ENCODE measurements at regions not wholly inside any gene's neighbourhood (a gene's known extent, or its start where the extent isn't known, plus 50 kb on each side); places are given as distances from the start of the nearest gene placed in this dataset.
"Not testable (repeated sequence)": the region's sequence is repeated elsewhere in the genome, so short reads cannot be mapped to it uniquely, and the experiment has no call there.

GRCh38 chr13:34179481-34179880, 361.5 kb downstream of the RFC3 start:
- no peaks in the 10 kb centered on the region for H3K9me3 Mint-ChIP-seq
- no peak for ATAC-seq (replicated peaks)
- H3K27ac Mint-ChIP-seq: no peak overlapping the region
- H3K4me3 Mint-ChIP-seq: no peak overlapping the region
- no peaks in the 10 kb centered on the region for H3K36me3 Mint-ChIP-seq
- H3K27me3 Mint-ChIP-seq: no peaks in the 10 kb centered on the region
- H3K4me1 Mint-ChIP-seq: no peaks in the 10 kb centered on the region
- no peak for DNase-seq

- DNase-seq: no peak
- ATAC-seq (replicated peaks): no peak
- no peaks in the 10 kb centered on the region for H3K27me3 Mint-ChIP-seq
- no peak overlapping the region for H3K4me3 Mint-ChIP-seq
- H3K9me3 Mint-ChIP-seq: no peaks in the 10 kb centered on the region
- no peaks in the 10 kb centered on the region for H3K4me1 Mint-ChIP-seq
- H3K27ac Mint-ChIP-seq: no peak overlapping the region
- no peaks in the 10 kb centered on the region for H3K36me3 Mint-ChIP-seq
These were observed 362.0 kb downstream of the RFC3 start for GRCh38 chr13:34179927-34180326.

DNA sequence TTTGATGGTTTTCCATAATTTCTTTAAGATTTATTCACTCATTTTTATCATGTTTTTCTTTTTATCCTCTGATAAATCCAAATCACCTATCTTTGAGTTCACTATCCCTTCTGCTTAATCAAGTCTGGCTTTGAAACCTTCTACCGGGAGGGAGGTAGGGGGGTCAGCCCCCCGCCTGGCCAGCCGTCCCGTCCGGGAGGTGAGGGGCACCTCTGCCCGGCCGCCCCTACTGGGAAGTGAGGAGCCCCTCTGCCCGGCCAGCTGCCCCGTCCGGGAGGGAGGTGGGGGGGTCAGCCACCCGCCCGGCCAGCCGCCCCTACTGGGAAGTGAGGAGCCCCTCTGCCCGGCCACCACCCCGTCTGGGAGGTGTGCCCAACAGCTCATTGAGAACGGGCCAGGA, 363.3 kb downstream of the RFC3 start:
- not testable (repeated sequence) for H3K4me3 Mint-ChIP-seq; H3K36me3 Mint-ChIP-seq; H3K27me3 Mint-ChIP-seq; H3K9me3 Mint-ChIP-seq; DNase-seq; ATAC-seq (replicated peaks); H3K4me1 Mint-ChIP-seq; H3K27ac Mint-ChIP-seq

DNA sequence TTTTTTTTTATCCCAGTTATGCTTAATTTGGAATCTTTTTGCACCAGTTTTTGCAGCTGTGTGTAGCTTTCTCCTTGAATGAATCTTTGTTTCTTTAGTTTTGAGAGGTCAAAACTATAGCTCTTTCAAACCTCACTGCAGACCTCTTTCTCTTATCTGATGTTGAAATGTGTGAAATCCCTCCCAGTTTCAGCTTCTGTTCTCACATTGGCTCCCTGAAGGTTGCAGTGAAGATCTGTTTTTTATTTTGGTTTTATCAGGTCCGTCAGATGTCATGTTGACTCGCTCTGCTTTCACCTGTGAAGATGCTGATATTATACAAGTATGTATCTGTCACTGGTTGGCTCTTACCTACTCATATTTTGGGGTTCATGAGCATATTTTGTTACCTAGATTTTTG, 372.0 kb downstream of the RFC3 start:
- Mint-ChIP-seq H3K27me3 (peaks cover 0 to 3% of the 10 kb centered on the region in 2 donors), H3K36me3 (no peaks in the 10 kb centered on the region), H3K9me3 (peaks cover 5 to 7% of the 10 kb centered on the region in 2 donors), H3K4me3 (no peak overlapping the region), H3K4me1 (no peaks in the 10 kb centered on the region), H3K27ac (no peak overlapping the region)
- ATAC-seq (replicated peaks) (no peak), DNase-seq (no peak)

- DNase-seq: no peak
- Mint-ChIP-seq H3K4me3 (no peak overlapping the region), H3K9me3 (peaks cover 0 to 1% of the 10 kb centered on the region in 2 donors), H3K27me3 (no peaks in the 10 kb centered on the region), H3K4me1 (no peaks in the 10 kb centered on the region), H3K36me3 (no peaks in the 10 kb centered on the region), H3K27ac (no peak overlapping the region)
- no peak for ATAC-seq (replicated peaks)
These were observed 383.3 kb downstream of the RFC3 start for GRCh38 chr13:34201050-34201913.

DNA sequence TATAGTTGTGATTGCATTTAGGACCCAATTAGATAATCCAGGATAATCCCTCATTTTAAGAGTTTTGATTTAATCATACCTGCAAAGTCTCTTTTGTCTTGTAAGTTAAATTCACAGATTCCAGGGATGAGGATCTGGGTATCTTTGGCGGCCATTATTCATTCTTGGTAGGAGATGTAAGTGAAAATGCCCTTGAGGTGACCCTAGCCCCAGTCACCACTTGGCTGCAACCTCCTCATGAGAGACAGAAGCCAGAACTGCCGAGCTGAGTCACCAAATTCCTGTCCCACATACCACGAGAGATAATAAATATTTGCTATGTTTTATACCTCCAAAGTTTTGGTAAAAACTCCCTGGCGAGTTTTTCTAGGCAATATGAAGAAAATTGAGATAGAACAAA, 389.4 kb downstream of the RFC3 start:
- no peak overlapping the region for H3K4me3 Mint-ChIP-seq
- DNase-seq (no peak), ATAC-seq (replicated peaks) (no peak)
- no peak overlapping the region for H3K27ac Mint-ChIP-seq
- H3K9me3 Mint-ChIP-seq: no peaks in the 10 kb centered on the region
- no peaks in the 10 kb centered on the region for H3K36me3 Mint-ChIP-seq
- peaks cover 0 to 7% of the 10 kb centered on the region in 2 donors for H3K27me3 Mint-ChIP-seq
- no peaks in the 10 kb centered on the region for H3K4me1 Mint-ChIP-seq

- Mint-ChIP-seq H3K36me3 (no peaks in the 10 kb centered on the region), H3K27ac (no peak overlapping the region), H3K4me3 (no peak overlapping the region), H3K27me3 (peaks cover 0 to 7% of the 10 kb centered on the region in 2 donors), H3K4me1 (no peaks in the 10 kb centered on the region), H3K9me3 (no peaks in the 10 kb centered on the region)
- DNase-seq (no peak), ATAC-seq (replicated peaks) (no peak)
These were observed 389.9 kb downstream of the RFC3 start for GRCh38 chr13:34207872-34208271.

DNA sequence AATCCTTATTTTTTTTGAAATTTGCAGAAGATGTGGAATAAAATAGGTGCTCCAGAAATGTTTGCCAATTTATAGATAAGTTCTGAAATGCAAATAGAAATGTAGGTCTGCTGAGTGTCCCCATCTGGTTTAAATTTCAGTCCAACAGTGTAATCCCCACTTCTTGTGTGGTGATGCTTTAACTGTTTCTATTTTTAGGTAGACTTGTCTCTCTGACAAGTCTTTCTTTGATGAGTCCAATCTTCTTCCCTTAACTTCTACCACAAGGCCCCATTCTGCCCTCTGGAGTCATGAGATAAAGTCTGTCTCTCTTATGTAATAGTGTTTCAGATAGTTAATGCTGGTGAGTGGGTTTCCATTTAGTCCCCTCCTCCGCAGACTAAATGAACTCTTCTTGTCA, 390.4 kb downstream of the RFC3 start:
- no peaks in the 10 kb centered on the region for H3K36me3 Mint-ChIP-seq

DNA sequence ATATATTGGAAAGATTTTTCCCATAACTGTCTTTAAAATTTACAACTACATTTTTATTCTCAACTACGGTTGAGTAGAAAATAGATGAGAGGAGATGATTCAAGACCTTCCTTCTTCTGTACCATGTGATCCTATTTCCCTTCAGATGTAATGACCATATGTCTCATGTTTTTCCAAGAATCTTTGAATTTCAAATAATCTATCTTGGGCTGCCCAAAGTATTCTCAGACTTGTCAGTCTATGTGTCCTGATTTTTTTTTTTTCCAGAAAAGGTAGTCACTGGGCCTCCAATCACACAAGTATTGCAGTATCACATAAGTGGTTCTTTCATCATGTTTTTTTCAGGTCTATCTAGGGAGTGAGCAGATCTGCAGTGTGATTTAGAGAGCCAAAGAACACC, 392.4 kb downstream of the RFC3 start:
- ATAC-seq (replicated peaks): no peak

More for the DNA sequence above, 390.4 kb downstream of the RFC3 start:
- ATAC-seq (replicated peaks): no peak
- Mint-ChIP-seq H3K27ac (no peak overlapping the region), H3K27me3 (peaks cover 0 to 7% of the 10 kb centered on the region in 2 donors), H3K4me1 (no peaks in the 10 kb centered on the region), H3K9me3 (no peaks in the 10 kb centered on the region), H3K4me3 (no peak overlapping the region)
- DNase-seq: no peak

DNA sequence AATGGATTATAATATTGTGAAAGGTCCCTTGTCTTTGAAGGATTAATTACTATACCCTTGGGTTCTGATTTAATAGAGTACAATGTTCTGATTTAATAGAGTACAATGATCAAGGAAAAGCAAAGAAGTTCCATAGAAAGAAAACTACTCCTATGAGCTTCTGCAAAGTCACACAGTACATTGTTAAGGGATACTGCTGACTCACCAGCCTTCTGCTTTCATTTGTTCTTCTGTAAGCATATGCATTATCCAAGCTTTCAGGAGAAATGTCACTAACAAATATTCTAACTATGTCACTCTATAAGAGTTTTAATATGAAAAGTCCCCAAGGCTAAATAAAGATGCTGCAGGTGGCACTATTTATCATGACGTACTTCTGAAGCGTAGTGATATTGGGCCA, 396.7 kb downstream of the RFC3 start:
- H3K27me3 Mint-ChIP-seq: peaks cover 0 to 3% of the 10 kb centered on the region in 2 donors
- no peak overlapping the region for H3K27ac Mint-ChIP-seq
- H3K4me3 Mint-ChIP-seq: no peak overlapping the region
- no peaks in the 10 kb centered on the region for H3K9me3 Mint-ChIP-seq
- ATAC-seq (replicated peaks) (no peak), DNase-seq (no peak)
- no peaks in the 10 kb centered on the region for H3K4me1 Mint-ChIP-seq
- H3K36me3 Mint-ChIP-seq: no peaks in the 10 kb centered on the region

More for the DNA sequence above, 392.4 kb downstream of the RFC3 start:
- no peak for DNase-seq
- no peak overlapping the region for H3K4me3 Mint-ChIP-seq
- H3K9me3 Mint-ChIP-seq: no peaks in the 10 kb centered on the region
- H3K4me1 Mint-ChIP-seq: no peaks in the 10 kb centered on the region
- no peak overlapping the region for H3K27ac Mint-ChIP-seq
- H3K27me3 Mint-ChIP-seq: peaks cover 0 to 7% of the 10 kb centered on the region in 2 donors
- H3K36me3 Mint-ChIP-seq: no peaks in the 10 kb centered on the region

DNA sequence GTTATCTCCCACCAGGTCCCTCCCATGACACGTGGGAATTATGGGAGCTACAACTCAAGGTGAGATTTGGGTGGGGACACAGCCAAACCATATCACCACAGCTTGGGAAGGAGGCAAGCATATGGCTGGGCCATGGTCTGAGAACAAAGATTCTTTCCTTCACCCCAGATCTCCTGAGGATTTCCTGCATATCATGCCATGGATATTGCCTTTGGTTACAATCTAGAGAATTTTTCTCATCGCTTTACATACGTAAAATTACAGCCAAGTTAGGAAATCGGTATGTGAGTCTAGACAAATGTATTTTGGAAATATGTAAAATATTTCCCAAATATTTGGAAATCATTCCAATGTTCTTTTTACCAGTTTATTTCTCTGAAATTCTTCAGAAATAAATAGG, 398.3 kb downstream of the RFC3 start:
- Mint-ChIP-seq H3K36me3 (no peaks in the 10 kb centered on the region), H3K27me3 (no peaks in the 10 kb centered on the region), H3K9me3 (no peaks in the 10 kb centered on the region), H3K4me1 (no peaks in the 10 kb centered on the region), H3K27ac (no peak overlapping the region), H3K4me3 (no peak overlapping the region)
- ATAC-seq (replicated peaks) (no peak), DNase-seq (no peak)

DNA sequence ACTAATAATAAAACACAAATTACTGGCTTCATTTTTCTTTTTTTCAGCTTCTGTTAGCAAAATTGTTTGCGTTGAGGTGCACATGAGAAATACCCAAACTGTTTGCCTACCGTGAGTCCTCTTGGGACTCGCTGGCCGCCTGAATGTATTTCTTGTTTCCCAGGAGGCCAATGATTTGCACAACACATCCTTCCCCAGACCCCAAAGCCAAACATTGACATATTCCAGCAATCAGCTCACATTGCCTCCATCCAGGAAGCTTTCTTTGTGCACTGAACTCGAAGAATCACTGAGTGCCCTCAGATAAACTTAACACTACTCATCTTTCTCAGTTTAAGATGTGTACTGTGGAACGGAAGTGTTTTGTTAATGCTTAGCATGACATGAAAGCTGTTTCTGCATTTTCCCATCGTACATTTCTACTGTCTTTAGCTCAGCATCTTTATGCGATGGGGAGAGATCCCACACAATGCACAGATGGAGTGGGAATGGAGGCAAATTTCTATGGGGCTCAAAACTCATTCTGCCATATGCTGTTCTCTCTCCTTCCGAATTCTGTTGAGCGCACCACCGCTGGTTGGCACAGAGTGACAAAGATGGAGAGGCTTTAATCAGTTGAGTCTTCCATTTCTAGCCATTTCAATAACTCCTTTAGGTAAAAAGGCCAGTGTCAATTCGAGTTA, 399.5 kb downstream of the RFC3 start:
- Mint-ChIP-seq H3K4me1 (no peaks in the 10 kb centered on the region), H3K27ac (no peak overlapping the region), H3K4me3 (no peak overlapping the region), H3K36me3 (no peaks in the 10 kb centered on the region), H3K27me3 (no peaks in the 10 kb centered on the region), H3K9me3 (no peaks in the 10 kb centered on the region)
- no peak for ATAC-seq (replicated peaks)
- DNase-seq: no peak

DNA sequence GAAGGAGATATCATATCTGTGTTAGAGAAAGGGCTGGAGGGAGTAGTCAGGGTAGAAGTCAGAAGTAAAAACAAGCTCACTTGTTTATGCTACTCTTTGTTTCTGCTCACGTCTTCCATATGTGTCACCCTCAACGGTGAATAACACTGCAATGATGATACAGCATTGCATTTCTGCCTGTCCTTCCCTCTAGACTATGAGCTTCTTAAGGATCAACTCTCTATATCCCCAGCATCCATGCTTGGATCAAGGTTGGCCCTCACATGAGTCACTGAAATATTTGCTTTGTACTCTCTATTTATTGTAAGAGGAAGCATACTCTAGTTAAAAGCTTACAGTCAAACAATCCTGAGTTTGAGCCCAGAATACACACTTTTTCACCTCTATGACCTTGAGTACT, 406.0 kb downstream of the RFC3 start:
- no peak overlapping the region for H3K4me3 Mint-ChIP-seq
- H3K36me3 Mint-ChIP-seq: no peaks in the 10 kb centered on the region
- DNase-seq (no peak), ATAC-seq (replicated peaks) (no peak)
- H3K9me3 Mint-ChIP-seq: peaks cover 3 to 7% of the 10 kb centered on the region in 2 donors
- H3K4me1 Mint-ChIP-seq: no peaks in the 10 kb centered on the region
- no peaks in the 10 kb centered on the region for H3K27me3 Mint-ChIP-seq
- no peak overlapping the region for H3K27ac Mint-ChIP-seq

- no peaks in the 10 kb centered on the region for H3K27me3 Mint-ChIP-seq
- H3K4me3 Mint-ChIP-seq: no peak overlapping the region
- no peak for ATAC-seq (replicated peaks)
- H3K9me3 Mint-ChIP-seq: peaks cover 3 to 7% of the 10 kb centered on the region in 2 donors
- no peak overlapping the region for H3K27ac Mint-ChIP-seq
- no peaks in the 10 kb centered on the region for H3K4me1 Mint-ChIP-seq
- H3K36me3 Mint-ChIP-seq: no peaks in the 10 kb centered on the region
- no peak for DNase-seq
These were observed 406.9 kb downstream of the RFC3 start for GRCh38 chr13:34224877-34225276.

DNA sequence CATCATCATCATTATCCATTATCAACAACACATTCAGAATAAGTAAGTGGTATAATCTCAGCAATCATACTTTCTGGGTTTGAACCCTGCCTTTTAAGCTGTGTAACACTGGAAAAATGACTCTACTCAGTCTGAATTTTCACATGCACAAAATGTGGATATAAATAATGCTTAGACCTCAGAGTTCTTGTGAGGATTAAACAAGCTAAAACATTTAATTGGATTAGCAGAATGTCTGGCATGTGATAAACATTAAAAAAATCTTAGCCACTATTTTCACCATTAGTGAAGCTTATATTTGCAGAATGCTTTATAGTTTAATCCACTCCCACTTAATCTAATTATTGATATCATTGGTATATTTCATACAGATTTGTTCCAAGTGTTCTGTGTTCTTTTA, 412.3 kb downstream of the RFC3 start:
- Mint-ChIP-seq H3K27ac (no peak overlapping the region), H3K9me3 (peaks cover 9 to 12% of the 10 kb centered on the region in 2 donors), H3K4me3 (no peak overlapping the region), H3K36me3 (no peaks in the 10 kb centered on the region), H3K27me3 (peaks cover 0 to 6% of the 10 kb centered on the region in 2 donors), H3K4me1 (no peaks in the 10 kb centered on the region)
- no peak for ATAC-seq (replicated peaks)
- DNase-seq: no peak
